ENCODE measurements at regions not wholly inside any gene's neighbourhood (a gene's known extent, or its start where the extent isn't known, plus 50 kb on each side); places are given as distances from the start of the nearest gene placed in this dataset.
A peak's percentile ranks its signal among the peaks of the same experiment; 100 is the strongest.
"Not testable (repeated sequence)": the region's sequence is repeated elsewhere in the genome, so short reads cannot be mapped to it uniquely, and the experiment has no call there.

DNA sequence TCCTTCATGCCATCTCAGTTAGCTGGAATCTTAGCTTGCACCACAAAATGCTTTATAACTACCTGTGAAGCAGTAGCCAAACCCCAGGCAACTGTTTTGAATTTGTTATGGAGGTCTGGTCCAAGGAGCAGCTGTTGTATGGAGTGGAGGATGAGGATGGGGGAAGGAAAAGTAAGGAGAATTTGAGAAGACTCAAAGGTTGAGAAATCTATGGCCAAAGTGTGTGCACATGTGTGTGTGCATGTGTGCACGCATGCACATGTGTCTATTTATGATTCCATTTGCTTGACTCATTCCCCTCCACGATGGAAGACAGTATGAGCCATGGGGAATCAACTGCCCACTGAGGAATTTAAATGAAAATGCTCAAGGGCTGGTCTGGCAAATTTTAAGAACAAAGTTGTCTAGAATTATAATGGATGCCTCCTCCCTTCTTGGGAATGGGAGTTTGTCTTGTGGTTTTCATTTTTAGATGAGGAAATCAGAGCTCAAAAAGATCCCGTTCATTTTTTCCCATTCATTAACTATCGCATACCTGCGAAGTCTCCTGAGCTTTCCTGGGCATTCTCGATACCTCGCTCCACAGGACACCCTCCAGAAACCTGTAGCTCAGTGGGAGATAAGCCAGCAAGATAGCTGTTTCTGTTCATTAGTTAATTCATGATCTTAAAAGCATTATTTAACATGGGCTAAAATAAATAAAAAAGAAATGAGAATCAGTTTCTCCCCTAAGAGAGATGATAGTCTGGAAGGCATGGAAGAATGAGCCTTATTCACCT is 152.3 kb upstream of the NEDD9 start:
- DNase-seq (ENCODE audit: low read depth in 2 of 2): no peak

DNA sequence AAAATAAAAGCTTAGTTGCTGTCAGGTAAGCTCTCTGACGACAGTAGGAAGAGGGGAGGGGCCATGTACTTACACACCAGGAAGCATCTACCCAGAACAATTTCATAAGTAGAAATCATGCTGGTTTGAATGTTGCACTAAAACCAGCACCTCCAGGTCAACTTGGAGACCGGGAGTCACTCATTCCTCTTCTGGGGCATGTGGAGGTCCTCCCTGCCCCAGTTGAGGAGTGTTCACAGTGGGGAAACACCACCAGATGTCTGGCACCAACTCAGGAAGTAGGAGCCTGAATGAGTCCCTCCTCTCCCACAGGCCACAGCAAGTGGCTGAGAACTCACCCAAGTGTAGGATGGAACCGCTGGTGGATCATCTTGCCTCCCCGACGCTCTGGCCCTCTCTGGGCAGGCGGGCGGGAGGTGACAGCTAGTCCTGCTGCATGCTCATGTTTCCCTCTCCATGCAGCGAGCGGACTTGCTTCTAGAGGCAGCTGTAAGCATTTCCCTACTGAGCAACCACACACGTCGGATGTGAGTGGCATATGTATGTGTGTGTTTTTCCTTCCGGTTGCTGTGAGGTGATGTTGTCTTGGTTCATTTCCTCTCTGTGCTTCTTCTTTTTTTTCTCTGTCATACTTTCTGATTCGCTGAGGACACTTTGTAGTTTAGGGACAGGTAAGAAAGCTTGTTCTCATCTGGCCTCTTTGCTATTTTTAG is 149.5 kb upstream of the NEDD9 start:
- DNase-seq (ENCODE audit: low read depth in 2 of 2): peak; percentile 45 to 57

DNA sequence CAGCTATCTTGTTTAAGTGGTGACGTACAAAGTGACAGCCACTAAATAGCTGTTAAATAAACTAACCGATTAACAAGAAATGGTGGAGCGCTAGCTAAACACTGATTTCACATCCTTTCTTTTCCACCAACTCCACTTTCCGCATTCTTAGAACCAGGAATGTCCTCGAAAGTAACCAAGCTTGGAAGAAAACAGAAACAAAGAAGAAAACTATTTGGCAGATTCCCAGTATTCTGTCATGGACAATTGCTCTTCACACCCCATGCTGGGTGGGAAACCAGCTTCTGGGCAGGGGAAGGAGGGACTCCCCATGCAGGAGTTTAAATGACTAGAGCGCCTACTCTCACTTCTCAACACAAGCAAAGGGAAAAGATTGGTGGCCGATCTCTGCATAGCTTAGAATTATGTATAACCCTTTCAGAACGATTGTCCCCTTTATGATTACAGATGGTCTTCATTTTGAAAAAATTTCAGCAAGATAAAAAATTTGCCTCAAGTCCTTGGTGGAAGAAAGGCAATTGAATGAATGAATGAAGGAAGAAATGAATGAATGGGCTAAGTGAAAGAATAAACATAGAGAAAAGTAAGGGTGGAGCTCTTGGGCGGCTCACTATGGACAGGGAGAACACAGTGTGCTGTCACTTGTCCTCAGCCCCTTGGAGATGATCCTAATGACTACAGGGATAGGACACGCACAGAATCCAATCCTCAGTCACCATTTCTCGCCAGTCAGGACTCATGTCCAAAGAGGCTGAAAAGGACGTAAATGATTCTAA is 148.7 kb upstream of the NEDD9 start:
- DNase-seq (ENCODE audit: low read depth in 2 of 2): no peak

DNA sequence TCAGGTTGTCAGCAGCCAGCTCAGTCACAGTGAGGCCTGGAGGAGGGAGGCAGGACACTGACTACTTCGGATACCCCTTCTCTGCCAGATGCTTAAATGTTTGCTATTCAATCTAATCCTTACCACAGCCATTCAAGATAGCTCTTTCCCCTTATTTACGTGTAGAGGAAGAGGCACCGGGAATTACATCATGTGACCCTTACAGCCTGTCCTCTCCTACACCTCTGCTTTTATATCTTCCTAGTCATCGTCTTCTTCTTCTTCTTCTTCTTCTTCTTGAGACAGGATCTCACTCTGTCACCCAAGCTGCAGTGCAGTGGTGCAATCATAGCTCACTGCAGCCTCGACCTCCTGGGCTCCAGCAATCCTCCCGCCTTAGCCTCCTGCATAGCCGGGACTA is 148.1 kb upstream of the NEDD9 start:
- no peak for DNase-seq (ENCODE audit: low read depth in 2 of 2)

DNA sequence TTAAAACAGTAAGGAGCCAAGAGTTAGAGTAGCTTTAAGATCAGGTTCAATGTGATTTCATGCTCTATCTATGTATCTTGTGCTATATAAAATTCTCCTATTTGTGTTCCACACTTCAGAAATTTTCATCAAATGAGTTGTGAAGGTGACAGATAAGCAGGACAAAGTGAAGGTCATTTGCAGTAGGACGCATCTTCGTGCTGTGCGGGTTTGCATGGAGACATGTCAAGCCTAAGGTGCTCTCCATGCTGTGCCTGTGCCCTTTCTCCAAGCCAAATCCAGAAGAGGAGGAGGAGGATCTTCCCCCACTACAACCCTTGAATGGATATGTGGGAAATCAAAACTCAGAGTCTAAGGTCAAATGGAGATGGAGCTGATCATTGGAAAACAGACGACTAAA is 147.3 kb upstream of the NEDD9 start:
- no peak for DNase-seq (ENCODE audit: low read depth in 2 of 2)

DNA sequence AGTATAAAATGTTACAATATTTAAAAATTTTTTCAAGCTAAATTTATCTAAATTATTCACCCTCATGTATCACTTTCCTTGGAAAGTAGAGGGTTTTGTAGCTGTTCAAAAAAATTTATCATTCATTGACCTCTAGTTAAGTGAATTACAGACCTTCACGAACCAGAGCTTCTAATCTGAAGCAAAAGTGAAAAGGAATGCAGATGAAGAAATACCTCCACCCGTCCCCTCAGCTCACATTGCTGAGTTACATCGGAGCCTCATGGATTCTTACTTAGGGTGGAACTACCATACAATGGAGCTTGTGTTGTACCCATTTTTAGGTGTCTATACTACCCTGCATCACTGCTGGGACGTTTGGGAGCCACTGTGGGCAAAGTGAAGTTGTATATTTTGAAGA is 146.2 kb upstream of the NEDD9 start:
- no peak for DNase-seq (ENCODE audit: low read depth in 2 of 2)

DNA sequence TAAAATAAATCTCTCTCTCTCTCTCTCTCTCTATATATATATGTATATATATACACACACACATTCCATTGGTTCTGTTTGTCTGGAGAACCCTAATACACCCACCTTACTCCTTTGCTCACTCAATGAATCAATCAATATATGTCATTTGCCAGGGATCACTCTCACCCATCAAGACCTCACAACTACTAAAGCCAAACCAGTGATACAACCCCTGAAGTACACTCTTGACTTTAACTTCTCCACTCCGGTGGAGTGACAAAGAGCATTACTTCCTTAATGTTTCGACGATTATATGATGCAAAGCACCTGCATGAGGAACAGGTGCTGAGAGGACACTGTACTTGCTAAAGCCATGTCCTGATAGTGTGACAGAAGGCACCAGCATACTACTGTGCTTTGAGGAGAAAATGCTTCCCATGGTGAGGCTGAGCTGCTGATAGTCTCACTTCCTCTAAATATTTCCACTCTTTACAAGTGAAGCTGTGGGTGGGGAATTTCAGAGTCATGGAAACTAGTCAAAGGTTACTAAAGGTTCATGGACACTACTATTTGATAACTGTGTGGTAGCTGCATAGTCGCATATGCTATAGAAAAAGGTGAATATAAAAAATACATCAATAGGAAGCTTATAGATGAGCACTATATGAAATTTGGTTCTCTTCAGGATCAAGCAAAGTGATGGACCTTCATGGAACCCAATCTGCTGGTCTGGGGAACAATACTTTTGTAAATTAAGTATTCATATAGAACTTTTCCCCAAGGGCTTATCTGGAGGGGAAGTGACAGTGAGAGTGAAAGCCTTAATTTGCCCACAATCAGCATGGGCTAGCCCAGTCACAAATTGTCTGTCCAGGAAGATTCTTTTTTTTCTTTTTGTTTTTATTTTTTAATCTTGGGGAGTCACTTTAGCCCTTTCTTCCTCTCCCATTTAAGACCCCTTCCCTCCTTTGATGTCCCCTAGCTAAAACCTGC is 141.9 kb upstream of the NEDD9 start:
- DNase-seq (ENCODE audit: low read depth in 2 of 2): peak in 1 of 2 donors; percentile 23

DNA sequence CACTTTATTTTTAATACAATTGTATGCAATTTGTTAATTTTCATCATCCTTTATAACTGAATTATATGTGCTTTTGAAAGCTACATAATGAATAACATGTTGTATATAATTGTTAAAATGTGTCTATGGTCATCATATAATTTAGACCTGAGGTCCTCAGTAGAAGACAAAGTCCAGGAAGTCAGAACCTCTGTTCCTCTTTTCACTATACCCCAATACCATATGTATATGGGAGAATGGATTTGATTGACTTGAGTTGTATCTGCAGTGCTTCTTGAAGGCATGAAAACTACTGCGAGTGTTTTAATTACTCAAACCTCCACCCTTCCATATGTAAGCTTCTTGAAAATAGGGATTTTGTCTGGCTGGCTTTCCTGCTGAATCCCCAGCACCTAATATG is 140.7 kb upstream of the NEDD9 start:
- no peak for DNase-seq (ENCODE audit: low read depth in 2 of 2)

DNA sequence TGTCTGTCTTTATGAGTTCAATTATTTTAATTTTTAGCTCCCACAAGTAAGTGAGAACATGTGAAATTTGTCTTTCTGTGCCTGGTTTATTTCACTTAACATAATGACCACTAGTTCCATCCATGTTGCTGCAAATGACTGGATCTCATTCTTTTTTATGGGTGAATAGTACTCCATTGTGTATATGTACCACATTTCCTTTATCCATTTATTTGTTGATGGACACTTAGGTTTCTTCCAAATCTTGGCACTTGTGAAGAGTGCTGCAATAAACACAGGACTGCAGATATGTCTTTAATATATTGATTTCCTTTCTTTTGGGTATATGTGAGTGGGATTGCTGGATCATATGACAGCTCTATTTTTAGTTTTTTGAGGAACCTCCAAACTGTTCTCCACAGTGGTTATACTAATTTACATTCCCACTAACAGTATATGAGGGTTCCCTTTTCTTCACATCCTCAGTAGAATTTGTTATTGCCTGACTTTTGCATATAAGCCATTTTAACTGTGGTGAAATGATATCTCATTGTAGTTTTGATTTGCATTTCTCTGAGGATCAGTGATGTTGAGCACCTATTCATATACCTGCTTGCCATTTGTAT is 139.8 kb upstream of the NEDD9 start:
- DNase-seq (ENCODE audit: low read depth in 2 of 2): not testable (repeated sequence)

DNA sequence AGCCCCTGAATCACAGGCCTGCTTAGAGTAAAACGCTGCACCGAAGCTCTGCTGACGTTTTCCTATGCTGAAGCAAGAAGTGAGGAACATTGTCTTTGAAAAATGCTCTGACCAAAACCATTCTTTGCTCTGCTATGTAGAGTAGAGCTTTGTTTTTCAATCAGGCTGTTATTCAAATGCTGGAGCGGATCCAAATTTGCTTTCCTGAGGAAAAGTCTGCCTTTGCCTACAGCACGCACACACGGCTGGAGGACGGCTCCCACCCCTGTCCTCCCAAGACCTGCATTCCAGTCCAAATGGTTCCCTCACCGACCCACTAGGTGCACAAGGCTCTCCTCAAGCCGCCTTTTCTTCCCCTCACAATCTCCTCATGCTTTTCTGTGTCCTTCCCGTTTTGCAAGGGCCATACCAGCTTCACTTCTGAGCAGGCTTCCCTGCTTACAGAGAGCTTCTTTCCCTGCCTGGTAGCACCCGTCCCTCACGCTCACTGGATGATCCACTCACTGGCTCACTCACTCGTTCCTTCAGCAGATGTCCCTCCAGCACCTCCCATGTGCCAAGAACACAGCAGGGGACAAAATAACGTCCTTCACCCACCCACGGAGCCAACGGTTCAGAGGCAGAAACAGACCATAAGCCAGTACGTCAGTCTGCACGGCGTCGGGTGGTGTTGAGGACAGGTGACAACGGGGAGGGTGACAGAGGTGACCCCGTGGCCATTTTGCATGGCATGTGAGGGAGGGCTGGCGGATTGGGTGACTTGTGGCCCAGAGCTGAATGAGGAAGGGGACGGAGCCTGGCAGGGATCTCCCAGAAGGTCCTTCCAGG is 137.9 kb upstream of the NEDD9 start:
- no peak for DNase-seq (ENCODE audit: low read depth in 2 of 2)

DNA sequence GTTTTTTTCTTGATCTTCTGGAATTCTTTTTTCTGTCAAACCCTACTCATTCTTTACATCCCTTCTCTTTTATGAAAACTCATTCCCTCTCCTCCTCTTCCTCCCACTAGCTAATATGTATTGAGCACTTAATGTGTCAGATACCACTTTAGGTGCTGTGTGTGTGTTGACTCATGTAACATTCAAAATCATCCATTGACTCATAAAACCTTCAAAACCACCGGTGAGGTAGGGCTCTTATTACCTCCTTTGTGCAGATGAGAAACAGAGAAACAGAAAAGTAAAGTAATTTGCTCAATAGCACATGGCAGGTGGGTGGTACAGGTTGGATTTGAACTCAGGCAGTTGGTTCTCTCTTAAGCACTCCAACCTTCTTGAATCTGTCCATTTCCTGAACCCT is 136.3 kb upstream of the NEDD9 start:
- DNase-seq (ENCODE audit: low read depth in 2 of 2): no peak

DNA sequence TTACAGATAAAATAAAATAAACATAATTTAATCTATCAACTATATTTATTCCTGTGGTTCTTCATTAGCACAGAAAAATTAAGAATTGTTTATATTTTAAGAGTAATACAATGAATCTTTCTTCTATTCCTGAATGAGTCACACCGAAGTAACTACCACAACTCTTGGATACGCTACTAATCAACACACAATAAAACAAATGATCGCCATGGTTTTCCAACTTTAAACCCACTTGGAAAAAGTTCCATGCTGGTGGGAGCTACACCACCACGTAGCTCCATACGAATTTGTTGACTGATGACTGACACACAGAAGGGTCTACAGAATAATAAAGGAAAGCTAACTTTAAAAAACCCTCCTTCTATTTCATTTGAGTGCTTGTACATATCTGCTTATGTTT is 135.8 kb upstream of the NEDD9 start:
- no peak for DNase-seq (ENCODE audit: low read depth in 2 of 2)

DNA sequence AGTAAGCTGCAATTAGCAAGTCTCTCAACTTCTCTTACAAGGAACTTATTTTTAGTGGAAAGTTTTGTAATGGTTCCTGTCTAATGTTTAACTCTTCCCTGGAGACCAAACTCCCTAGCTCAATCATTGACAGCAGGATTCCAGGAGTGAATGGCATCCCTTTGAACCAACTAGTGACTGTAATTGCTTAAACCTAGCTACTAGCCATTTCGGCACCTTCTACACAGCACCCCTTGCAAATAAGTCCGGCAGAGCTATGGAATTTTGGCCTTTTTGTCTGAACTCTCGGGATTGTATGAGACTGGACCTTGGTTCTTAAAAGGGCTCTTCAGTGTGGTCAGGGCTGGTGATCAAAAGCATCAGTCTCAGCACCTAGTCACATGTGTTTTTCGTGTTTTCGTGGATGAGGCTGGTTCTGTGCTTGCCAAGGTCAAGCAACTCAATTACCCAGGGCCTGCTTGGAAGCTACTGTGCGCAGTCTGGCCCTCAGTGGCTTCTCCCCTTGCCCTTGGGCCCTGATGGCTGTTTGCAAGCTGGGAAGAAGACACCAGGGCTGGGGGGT is 135.3 kb upstream of the NEDD9 start:
- DNase-seq (ENCODE audit: low read depth in 2 of 2): no peak

DNA sequence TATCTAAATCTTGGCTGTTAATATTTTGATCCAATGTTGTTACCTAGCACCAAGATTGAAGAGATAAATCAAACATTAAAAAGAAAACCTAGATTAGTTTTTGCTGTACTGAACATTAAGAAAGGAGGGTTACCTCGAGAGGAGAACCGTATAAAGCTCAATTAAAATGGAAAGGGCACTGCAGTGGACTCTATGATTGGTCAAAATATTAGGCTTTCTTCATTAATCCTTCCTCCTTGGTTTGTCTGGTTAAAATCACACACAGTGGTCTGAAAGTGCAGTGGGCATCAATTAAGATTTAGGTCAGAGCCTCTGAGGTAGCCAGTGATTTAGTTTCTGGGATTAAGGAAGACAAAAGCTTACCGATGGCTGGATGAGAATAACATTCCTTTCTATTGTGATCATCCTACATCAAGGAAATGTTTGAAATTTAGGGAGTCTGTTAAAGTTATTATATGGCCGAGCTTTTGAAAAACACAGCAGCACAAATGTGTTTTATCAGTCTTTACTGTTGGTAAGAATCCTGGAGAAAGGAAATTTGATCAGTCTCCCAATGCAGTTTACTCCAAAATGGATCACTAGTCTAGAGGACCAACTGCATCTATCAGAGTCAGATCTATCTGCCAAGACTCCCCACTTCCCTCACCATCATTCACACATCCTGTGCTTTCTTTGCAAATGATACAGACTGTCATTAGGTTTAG is 134.6 kb upstream of the NEDD9 start:
- DNase-seq (ENCODE audit: low read depth in 2 of 2): no peak

DNA sequence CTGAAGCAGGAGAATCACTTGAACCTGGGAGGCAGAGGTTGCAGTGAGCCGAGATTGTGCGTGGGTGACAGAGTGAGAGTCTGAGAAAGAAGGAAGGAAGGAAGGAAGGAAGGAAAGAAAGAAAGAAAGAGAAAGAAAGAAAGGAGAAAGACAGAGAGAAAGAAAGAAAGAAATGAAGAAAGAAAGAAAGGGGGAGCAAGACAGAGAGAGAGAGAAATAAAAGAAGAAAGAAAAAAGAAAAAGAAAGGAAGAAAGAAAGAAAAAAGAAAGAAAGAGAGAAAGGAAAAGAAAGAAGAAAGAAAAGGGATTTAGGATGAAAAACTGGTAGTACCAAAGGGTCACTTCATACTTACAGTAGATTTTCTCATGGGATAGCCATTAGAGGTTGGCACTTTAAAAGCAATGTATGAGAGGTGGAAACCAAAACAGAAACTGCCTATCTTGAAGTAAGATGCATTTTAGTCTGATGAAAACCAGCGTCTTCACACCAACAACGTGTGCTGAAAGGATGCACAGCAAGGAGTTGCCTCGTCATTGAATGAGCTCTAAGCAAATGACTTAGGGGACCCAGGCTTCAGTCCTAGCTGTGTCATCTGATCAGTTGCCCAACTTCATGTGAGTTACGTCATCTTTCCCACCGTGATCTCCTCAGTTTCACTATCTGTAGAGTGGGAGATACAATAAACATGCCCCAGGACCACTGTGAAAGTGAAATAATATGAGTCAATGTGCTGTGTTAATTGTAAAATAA is 133.9 kb upstream of the NEDD9 start:
- DNase-seq (ENCODE audit: low read depth in 2 of 2): peak in 1 of 2 donors; percentile 44

DNA sequence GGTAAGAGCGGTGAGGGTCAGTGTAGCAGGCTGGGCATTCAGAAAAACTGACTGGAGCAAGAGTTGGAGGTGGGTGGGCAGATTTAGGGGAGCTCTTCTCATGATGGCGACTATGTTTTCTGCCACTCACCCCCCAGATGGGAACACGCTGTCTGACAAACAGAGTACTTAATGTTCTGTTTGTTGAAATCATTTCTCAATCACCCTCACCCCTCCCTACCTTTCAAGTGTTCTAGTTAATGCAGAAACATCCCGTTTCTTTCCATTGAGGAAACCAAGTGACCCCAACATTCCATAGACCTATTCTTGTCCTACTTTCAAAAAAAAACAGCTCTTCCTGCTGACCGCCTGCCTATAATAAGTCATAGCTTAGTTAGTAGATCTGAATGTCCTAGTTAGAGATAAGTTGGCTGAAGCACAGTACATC is 132.5 kb upstream of the NEDD9 start:
- no peak for DNase-seq (ENCODE audit: low read depth in 2 of 2)

DNA sequence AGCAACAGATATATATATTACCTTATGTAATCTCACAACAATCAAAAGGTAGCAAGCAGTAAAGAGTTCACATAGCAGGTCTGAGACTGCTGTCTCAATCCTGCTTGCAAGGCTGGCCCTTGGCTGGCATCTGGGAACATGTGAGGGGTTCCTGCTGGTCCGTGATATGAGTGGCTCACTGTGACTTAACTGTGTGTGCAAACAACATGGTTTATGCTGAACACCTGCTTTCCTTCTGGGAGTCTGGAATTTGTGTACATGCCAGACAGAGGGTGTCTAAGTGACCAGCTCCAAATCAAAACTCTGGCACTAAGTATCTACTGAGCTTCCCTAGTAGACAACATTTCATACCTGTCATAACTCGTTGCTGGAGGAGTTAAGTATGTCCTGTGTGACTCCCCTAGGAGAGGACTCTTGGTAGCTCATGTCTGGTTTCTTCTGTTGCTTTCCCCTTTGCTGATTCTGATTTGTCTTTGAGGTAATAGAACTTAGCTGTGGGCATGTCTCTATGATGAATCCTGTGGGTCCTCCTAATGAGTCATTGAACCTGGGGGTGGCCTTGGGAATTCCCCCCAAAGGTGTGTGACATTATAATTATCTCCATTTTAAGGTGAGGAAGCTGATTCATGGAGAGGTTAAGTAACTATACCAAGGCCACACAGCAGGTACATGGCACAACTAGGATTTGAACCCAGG is 131.6 kb upstream of the NEDD9 start:
- peak; percentile 31 to 71 for DNase-seq (ENCODE audit: low read depth in 2 of 2)

DNA sequence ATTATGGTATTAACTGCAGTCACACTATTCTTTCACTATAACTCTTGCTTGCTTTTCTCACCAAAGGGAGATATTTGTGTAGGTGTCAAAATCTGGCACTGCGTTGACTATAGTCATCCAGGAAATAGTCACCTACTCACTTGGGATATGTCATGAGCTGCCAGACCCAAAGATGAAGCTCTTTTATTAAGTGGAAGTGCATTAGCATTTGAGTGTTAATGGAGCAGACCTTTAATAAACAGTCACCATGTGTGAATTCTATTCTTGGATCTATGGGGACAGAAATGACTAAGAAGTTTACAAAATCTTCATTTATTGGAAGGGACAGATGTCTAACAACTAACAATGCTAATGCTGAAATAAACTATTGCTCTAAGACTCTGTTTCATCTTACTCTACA is 130.1 kb upstream of the NEDD9 start:
- no peak for DNase-seq (ENCODE audit: low read depth in 2 of 2)

Measured in stimulated activated CD8-positive, alpha-beta memory T cell treated with anti-CD3 and anti-CD28 coated beads, Interleukin-15, amount 100 ng/mL, for 4 hours (primary cell).